ENCODE measurements at regions not wholly inside any gene's neighbourhood (a gene's known extent, or its start where the extent isn't known, plus 50 kb on each side); places are given as distances from the start of the nearest gene placed in this dataset.

GRCh38 chr4:188879598-188879997 lies 740.4 kb downstream of the TRIML1 start:
- no peak overlapping the region for H3K4me3 ChIP-seq (ENCODE audit: low read length)
- no peak for TF ChIP-seq CTCF (IDR thresholded peaks at IDR 0.05; ENCODE audit: insufficient read depth, low read depth, low read length, missing control alignments)
- DNase-seq (ENCODE audit: low read depth), result no peak

- no peak for DNase-seq (ENCODE audit: low read depth)
- H3K4me3 ChIP-seq (ENCODE audit: low read length), result no peak overlapping the region
- TF ChIP-seq CTCF (IDR thresholded peaks at IDR 0.05; ENCODE audit: insufficient read depth, low read depth, low read length, missing control alignments), result no peak
Measured at GRCh38 chr4:188887905-188888304, 748.7 kb downstream of the TRIML1 start.

- no peak for TF ChIP-seq CTCF (IDR thresholded peaks at IDR 0.05; ENCODE audit: insufficient read depth, low read depth, low read length, missing control alignments)
- no peak overlapping the region for H3K4me3 ChIP-seq (ENCODE audit: low read length)
- DNase-seq (ENCODE audit: low read depth), result no peak
Measured at GRCh38 chr4:188892837-188893236, 753.6 kb downstream of the TRIML1 start.

- no peak overlapping the region for H3K4me3 ChIP-seq (ENCODE audit: low read length)
- no peak for DNase-seq (ENCODE audit: low read depth)
Measured at GRCh38 chr4:188903986-188904385, 764.7 kb downstream of the TRIML1 start.

GRCh38 chr4:188904617-188905016 lies 765.4 kb downstream of the TRIML1 start:
- no peak for DNase-seq (ENCODE audit: low read depth)
- no peak for TF ChIP-seq CTCF (IDR thresholded peaks at IDR 0.05; ENCODE audit: insufficient read depth, low read depth, low read length, missing control alignments)
- H3K4me3 ChIP-seq (ENCODE audit: low read length), result no peak overlapping the region

More at GRCh38 chr4:188903986-188904385, 764.7 kb downstream of the TRIML1 start:
- no peak for TF ChIP-seq CTCF (IDR thresholded peaks at IDR 0.05; ENCODE audit: insufficient read depth, low read depth, low read length, missing control alignments)

- no peak for TF ChIP-seq CTCF (IDR thresholded peaks at IDR 0.05; ENCODE audit: insufficient read depth, low read depth, low read length, missing control alignments)
- no peak overlapping the region for H3K4me3 ChIP-seq (ENCODE audit: low read length)
- DNase-seq (ENCODE audit: low read depth), result no peak
Measured at GRCh38 chr4:188905248-188905647, 766.0 kb downstream of the TRIML1 start.

- TF ChIP-seq CTCF (IDR thresholded peaks at IDR 0.05; ENCODE audit: insufficient read depth, low read depth, low read length, missing control alignments), result no peak
- DNase-seq (ENCODE audit: low read depth), result no peak
- H3K4me3 ChIP-seq (ENCODE audit: low read length), result no peak overlapping the region
Measured at GRCh38 chr4:188911199-188911598, 772.0 kb downstream of the TRIML1 start.
